ENCODE measurements at regions not wholly inside any gene's neighbourhood (a gene's known extent, or its start where the extent isn't known, plus 50 kb on each side); places are given as distances from the start of the nearest gene placed in this dataset.

DNA sequence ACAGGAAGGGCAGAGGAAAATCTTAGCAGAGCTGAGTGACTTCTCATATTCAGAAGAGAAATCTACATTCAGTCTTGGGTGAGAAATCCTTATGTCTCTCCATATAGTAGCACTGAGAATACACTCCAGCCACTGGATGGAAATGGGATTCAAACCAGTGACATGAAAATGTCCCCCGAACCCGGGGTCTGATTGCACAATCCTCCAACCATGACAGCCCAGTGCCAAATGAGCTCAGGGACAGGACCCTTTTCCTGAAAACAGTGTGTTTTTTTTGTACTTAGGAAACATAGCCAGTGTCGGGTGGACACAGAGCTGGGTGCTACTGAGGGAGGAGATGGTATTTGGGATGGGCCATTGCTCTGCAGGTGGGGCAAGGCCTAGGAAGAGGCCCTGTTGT, 185.6 kb downstream of the CXCL12 start:
- Mint-ChIP-seq H3K27me3 (ENCODE audit: unreplicated experiment) (no peaks in the 10 kb centered on the region), H3K27ac (ENCODE audit: unreplicated experiment) (no peak overlapping the region), H3K36me3 (ENCODE audit: insufficient read depth, unreplicated experiment) (no peaks in the 10 kb centered on the region), H3K9me3 (ENCODE audit: low read depth, unreplicated experiment) (peaks cover 7% of the 10 kb centered on the region), H3K4me1 (ENCODE audit: low read depth, unreplicated experiment) (no peaks in the 10 kb centered on the region), H3K4me3 (ENCODE audit: low read depth, unreplicated experiment) (no peak overlapping the region)
- DNase-seq = no peak
- intact Hi-C loops (cut with micrococcal nuclease; ENCODE audit: unreplicated experiment) = no loop called here
- TF ChIP-seq, protein P1, sequence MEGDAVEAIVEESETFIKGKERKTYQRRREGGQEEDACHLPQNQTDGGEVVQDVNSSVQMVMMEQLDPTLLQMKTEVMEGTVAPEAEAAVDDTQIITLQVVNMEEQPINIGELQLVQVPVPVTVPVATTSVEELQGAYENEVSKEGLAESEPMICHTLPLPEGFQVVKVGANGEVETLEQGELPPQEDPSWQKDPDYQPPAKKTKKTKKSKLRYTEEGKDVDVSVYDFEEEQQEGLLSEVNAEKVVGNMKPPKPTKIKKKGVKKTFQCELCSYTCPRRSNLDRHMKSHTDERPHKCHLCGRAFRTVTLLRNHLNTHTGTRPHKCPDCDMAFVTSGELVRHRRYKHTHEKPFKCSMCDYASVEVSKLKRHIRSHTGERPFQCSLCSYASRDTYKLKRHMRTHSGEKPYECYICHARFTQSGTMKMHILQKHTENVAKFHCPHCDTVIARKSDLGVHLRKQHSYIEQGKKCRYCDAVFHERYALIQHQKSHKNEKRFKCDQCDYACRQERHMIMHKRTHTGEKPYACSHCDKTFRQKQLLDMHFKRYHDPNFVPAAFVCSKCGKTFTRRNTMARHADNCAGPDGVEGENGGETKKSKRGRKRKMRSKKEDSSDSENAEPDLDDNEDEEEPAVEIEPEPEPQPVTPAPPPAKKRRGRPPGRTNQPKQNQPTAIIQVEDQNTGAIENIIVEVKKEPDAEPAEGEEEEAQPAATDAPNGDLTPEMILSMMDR (IDR thresholded peaks at IDR 0.05; ENCODE audit: unreplicated experiment) = no peak
- CTCF ChIA-PET = no interaction called here
- BruUV-seq (replicated peaks) = no TSS peak

DNA sequence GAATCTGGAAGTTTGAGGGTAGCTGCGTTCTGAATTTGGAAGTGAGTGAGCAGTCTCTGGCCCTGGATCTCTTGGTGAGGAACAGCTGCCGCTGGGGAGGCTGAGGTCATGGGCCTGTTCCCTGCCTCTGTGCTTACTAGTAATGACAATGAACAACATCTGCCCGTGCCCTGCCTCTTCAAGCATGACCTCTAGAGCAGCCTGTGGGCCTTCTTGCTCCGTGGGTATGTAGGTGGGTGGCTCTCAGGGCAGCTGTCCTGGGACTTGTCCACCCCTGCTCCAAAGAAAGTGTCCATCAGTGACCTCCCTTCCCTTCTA, 186.2 kb downstream of the CXCL12 start:
- BruUV-seq (replicated peaks) = no TSS peak
- no peaks in the 10 kb centered on the region for H3K27me3 Mint-ChIP-seq (ENCODE audit: unreplicated experiment)
- CTCF ChIA-PET = no interaction called here

DNA sequence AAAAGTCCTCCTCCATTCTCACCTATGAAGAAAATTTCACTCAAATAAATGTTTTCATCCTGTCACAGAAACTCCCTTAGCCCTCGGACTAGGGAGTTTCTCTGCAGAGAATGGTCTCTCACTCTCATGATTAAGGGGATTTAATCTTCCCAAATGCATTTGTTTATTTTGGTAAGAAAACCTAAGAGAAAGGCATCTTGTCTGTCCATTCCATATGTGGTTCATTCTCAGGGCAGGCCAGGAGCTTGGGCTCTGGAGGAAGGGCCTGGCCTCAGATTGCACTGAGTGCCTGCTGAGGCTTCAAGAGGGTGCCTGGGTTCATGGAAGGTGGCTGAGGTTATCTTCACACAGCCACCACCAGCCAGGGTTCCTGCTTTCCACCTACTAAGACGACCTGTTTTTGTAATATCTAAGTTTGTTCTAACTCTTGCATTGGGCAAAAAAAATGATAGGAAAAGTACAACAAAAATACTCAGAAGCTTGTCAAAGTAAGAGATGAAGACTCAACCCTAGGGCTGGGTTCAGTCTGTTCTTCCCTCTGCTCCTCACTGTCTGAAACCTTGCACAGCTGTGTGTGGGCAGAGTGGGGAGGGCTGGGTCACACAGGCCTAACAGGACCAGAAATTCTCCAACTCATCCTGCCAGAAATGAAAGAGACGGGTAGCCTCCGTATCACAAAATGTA, 186.7 kb downstream of the CXCL12 start:
- Mint-ChIP-seq H3K36me3 (ENCODE audit: insufficient read depth, unreplicated experiment) (no peaks in the 10 kb centered on the region), H3K27ac (ENCODE audit: unreplicated experiment) (no peak overlapping the region), H3K9me3 (ENCODE audit: low read depth, unreplicated experiment) (peaks cover 7% of the 10 kb centered on the region), H3K4me1 (ENCODE audit: low read depth, unreplicated experiment) (no peaks in the 10 kb centered on the region), H3K27me3 (ENCODE audit: unreplicated experiment) (no peaks in the 10 kb centered on the region), H3K4me3 (ENCODE audit: low read depth, unreplicated experiment) (no peak overlapping the region)
- CTCF ChIA-PET = no interaction called here
- intact Hi-C loops (cut with micrococcal nuclease; ENCODE audit: unreplicated experiment) = no loop called here
- DNase-seq = no peak
- TF ChIP-seq, protein P1 (IDR thresholded peaks at IDR 0.05; ENCODE audit: unreplicated experiment) = no peak
- no TSS peak for BruUV-seq (replicated peaks)

More for the DNA sequence above, 186.2 kb downstream of the CXCL12 start:
- Mint-ChIP-seq H3K4me1 (ENCODE audit: low read depth, unreplicated experiment) (no peaks in the 10 kb centered on the region), H3K27ac (ENCODE audit: unreplicated experiment) (no peak overlapping the region), H3K9me3 (ENCODE audit: low read depth, unreplicated experiment) (peaks cover 7% of the 10 kb centered on the region), H3K4me3 (ENCODE audit: low read depth, unreplicated experiment) (no peak overlapping the region), H3K36me3 (ENCODE audit: insufficient read depth, unreplicated experiment) (no peaks in the 10 kb centered on the region)
- intact Hi-C loops (cut with micrococcal nuclease; ENCODE audit: unreplicated experiment) = no loop called here
- TF ChIP-seq, protein P1 (IDR thresholded peaks at IDR 0.05; ENCODE audit: unreplicated experiment) = no peak
- DNase-seq = no peak

DNA sequence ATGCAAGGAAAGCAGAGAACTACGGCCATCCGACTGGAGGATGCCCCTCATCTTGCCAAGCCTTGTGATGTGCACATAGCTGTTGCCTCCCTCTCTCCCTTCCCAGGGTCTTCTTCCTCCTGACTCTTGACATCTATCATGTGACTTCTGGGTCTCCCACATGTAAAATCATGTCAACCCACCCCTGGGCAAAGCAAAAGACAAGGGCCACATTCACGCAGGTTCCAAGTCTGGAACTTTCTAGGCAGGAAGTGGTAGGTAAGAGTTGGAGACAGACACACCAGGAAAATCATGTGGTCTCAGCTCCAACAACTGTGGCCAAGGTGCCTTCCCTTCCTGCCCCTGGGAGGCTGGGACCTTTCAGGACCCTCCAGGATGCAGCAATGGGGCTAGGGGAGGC, 187.3 kb downstream of the CXCL12 start:
- TF ChIP-seq, protein P1 (IDR thresholded peaks at IDR 0.05; ENCODE audit: unreplicated experiment) = no peak
- H3K4me1 Mint-ChIP-seq (ENCODE audit: low read depth, unreplicated experiment) = no peaks in the 10 kb centered on the region
- DNase-seq = no peak
- H3K4me3 Mint-ChIP-seq (ENCODE audit: low read depth, unreplicated experiment) = no peak overlapping the region
- no peaks in the 10 kb centered on the region for H3K36me3 Mint-ChIP-seq (ENCODE audit: insufficient read depth, unreplicated experiment)
- H3K27ac Mint-ChIP-seq (ENCODE audit: unreplicated experiment) = no peak overlapping the region
- CTCF ChIA-PET = no interaction called here
- no peaks in the 10 kb centered on the region for H3K27me3 Mint-ChIP-seq (ENCODE audit: unreplicated experiment)
- BruUV-seq (replicated peaks) = no TSS peak
- H3K9me3 Mint-ChIP-seq (ENCODE audit: low read depth, unreplicated experiment) = peaks cover 7% of the 10 kb centered on the region
- intact Hi-C loops (cut with micrococcal nuclease; ENCODE audit: unreplicated experiment) = no loop called here

Data from Calu3 (cell line).